Esophagus squamous epithelium (tissue), 5 donors: ENCODE measurements at regions not wholly inside any gene's neighbourhood (a gene's known extent, or its start where the extent isn't known, plus 50 kb on each side); places are given as distances from the start of the nearest gene placed in this dataset.

Experiments
- DNase-seq: peaks from one replicate; lab custom pipeline; 2025; lab: John Stamatoyannopoulos, UW
- H3K27ac ChIP-seq, 4 donors: fragments of 200-600 bp; sonication (generic); one replicate each; pipeline ENCODE4 v1.5.1; 2016 to 2019; ENCODE audit warnings: mild to moderate bottlenecking in 1 of 4
- H3K27me3 ChIP-seq, 4 donors: fragments of 200-600 bp; sonication (generic); 1 replicate in 3 of 4; 2 replicates in 1 of 4; pipeline versions ENCODE4 v1.5.1 to v1.6.0; 2017 to 2021; ENCODE audit warnings: antibody characterized with exemption in 1 of 4
- H3K36me3 ChIP-seq, 3 donors: fragments of 200-600 bp; sonication (generic); one replicate each; pipeline ENCODE4 v1.5.1; 2016 to 2019
- H3K4me1 ChIP-seq, 3 donors: fragments of 200-600 bp; sonication (generic); one replicate each; pipeline ENCODE4 v1.5.1; 2017 to 2019
- H3K4me3 ChIP-seq, 4 donors: fragments of 200-600 bp; sonication (generic); 1 replicate in 3 of 4; 2 replicates in 1 of 4; pipeline ENCODE4 v1.5.1; 2016 to 2019; ENCODE audit warnings: mild to moderate bottlenecking in 2 of 4, moderate library complexity in 1 of 4
- H3K9me3 ChIP-seq, 3 donors: fragments of 200-600 bp; sonication (generic); one replicate each; pipeline ENCODE4 v1.5.1; 2016 to 2019
- CTCF ChIP-seq, 6 experiments: fragments of 450-650 bp in 4 of 6; fragments of 200-600 bp in 2 of 6; sonication (generic) in 2 of 6; IDR thresholded peaks; one replicate each; pipeline ENCODE4 v1.5.1; 2016 to 2019; ENCODE audit warnings: antibody characterized with exemption in 6 of 6, mild to moderate bottlenecking in 4 of 6, moderate library complexity in 4 of 6
- POLR2A ChIP-seq, 4 donors: fragments of 450-650 bp; IDR thresholded peaks; one replicate each; pipeline ENCODE4 v1.6.1; 2017; ENCODE audit warnings: antibody characterized with exemption in 4 of 4, mild to moderate bottlenecking in 4 of 4, moderate library complexity in 3 of 4
- WGBS, 2 donors: methylation state at CpG; one replicate each; pipeline ENCODE4 v1.1.5; 2018; 5-methylcytosine and 5-hydroxymethylcytosine counted together
- intact Hi-C: fragments of 100-400 bp; cut with DNase I; formaldehyde crosslinking; loops from one replicate; pipeline ENCODE4 v1.15.0; 2022
- donor health status: DM: yes; HTN: yes; CAD: no.

- H3K9me3 ChIP-seq, result no peaks in the 10 kb centered on the region
- H3K4me3 ChIP-seq, result no peak overlapping the region
- 40 to 53% methylated on average over 2 of the region's 2 CpGs for WGBS, 2 donors
- H3K36me3 ChIP-seq, result no peaks in the 10 kb centered on the region
- no peak for TF ChIP-seq CTCF (IDR thresholded peaks at IDR 0.05)
- TF ChIP-seq POLR2A (IDR thresholded peaks at IDR 0.05), result no peak
- H3K27me3 ChIP-seq, result no peaks in the 10 kb centered on the region
- intact Hi-C loops, result no loop called here
- H3K27ac ChIP-seq, result peak overlapping the region; percentile 65 to 81 (median 78)
- H3K4me1 ChIP-seq, result peaks cover 43 to 74% (median 52%) of the 10 kb centered on the region in 3 donors
- no peak for DNase-seq
Measured at GRCh38 chr10:29807163-29807806, 172.5 kb upstream of the SVIL start.

GRCh38 chr10:29806350-29806788 is 171.6 kb upstream of the SVIL start:
- intact Hi-C loops, result no loop called here
- no peak for DNase-seq
- TF ChIP-seq CTCF (IDR thresholded peaks at IDR 0.05) (no peak), POLR2A (IDR thresholded peaks at IDR 0.05) (no peak)
- Histone ChIP-seq H3K27me3 (no peaks in the 10 kb centered on the region), H3K4me3 (no peak overlapping the region), H3K9me3 (no peaks in the 10 kb centered on the region), H3K36me3 (no peaks in the 10 kb centered on the region), H3K4me1 (peaks cover 40 to 65% (median 44%) of the 10 kb centered on the region in 3 donors), H3K27ac (peak overlapping the region; percentile 57 to 81 (median 78))
- WGBS, 2 donors, result 48 to 64% methylated on average over 2 of the region's 2 CpGs

- H3K36me3 ChIP-seq, result no peaks in the 10 kb centered on the region
- H3K4me1 ChIP-seq, result peaks cover 38 to 55% (median 40%) of the 10 kb centered on the region in 3 donors
- WGBS, 2 donors, result 42 to 90% methylated on average over 3 of the region's 5 CpGs
- H3K9me3 ChIP-seq, result no peaks in the 10 kb centered on the region
- intact Hi-C loops, result no loop called here
- no peak for TF ChIP-seq POLR2A (IDR thresholded peaks at IDR 0.05)
- TF ChIP-seq CTCF (IDR thresholded peaks at IDR 0.05), result no peak
- no peaks in the 10 kb centered on the region for H3K27me3 ChIP-seq
- DNase-seq, result no peak
- H3K27ac ChIP-seq, result peak overlapping the region; percentile 57 to 81 (median 78)
- no peak overlapping the region for H3K4me3 ChIP-seq
Measured at GRCh38 chr10:29805134-29805723, 170.5 kb upstream of the SVIL start.

GRCh38 chr10:29804025-29804852 is 169.5 kb upstream of the SVIL start:
- no peak for TF ChIP-seq CTCF (IDR thresholded peaks at IDR 0.05)
- no peak for TF ChIP-seq POLR2A (IDR thresholded peaks at IDR 0.05)
- intact Hi-C loops, result no loop called here
- Histone ChIP-seq H3K27me3 (no peaks in the 10 kb centered on the region), H3K36me3 (no peaks in the 10 kb centered on the region), H3K4me3 (no peak overlapping the region), H3K4me1 (peaks cover 38 to 57% (median 40%) of the 10 kb centered on the region in 3 donors), H3K9me3 (no peaks in the 10 kb centered on the region), H3K27ac (peak overlapping the region; percentile 57 to 81 (median 78))
- DNase-seq, result no peak
- 51 to 54% methylated on average over 5 of the region's 5 CpGs for WGBS, 2 donors

GRCh38 chr10:29802171-29802570 is 167.4 kb upstream of the SVIL start:
- intact Hi-C loops, result no loop called here
- H3K27ac ChIP-seq, result no peak overlapping the region
- no peak overlapping the region for H3K4me3 ChIP-seq
- H3K27me3 ChIP-seq, result no peaks in the 10 kb centered on the region
- no peaks in the 10 kb centered on the region for H3K9me3 ChIP-seq
- no peaks in the 10 kb centered on the region for H3K36me3 ChIP-seq
- peaks cover 35 to 52% (median 36%) of the 10 kb centered on the region in 3 donors for H3K4me1 ChIP-seq
- TF ChIP-seq POLR2A (IDR thresholded peaks at IDR 0.05), result no peak
- no peak for TF ChIP-seq CTCF (IDR thresholded peaks at IDR 0.05)
- DNase-seq, result no peak
- WGBS, 2 donors, result 91% methylated on average over 3 of the region's 3 CpGs
